Transverse colon (tissue), 4 donors: ENCODE measurements at regions not wholly inside any gene's neighbourhood (a gene's known extent, or its start where the extent isn't known, plus 50 kb on each side); places are given as distances from the start of the nearest gene placed in this dataset.

Experiments
- DNase-seq: peaks from one replicate; pipeline ENCODE4 v3.0.0-alpha.2; 2019
- H3K27ac ChIP-seq, 4 donors: fragments of 200-600 bp; sonication (generic); 2 replicates each; pipeline ENCODE4 v1.5.1; 2016 to 2018; ENCODE audit warnings: inconsistent platforms in 4 of 4
- H3K27me3 ChIP-seq: fragments of 200-600 bp; sonication (generic); 2 replicates; pipeline ENCODE4 v1.5.1; 2017; ENCODE audit warnings: inconsistent platforms
- H3K36me3 ChIP-seq, 4 donors: fragments of 200-600 bp; sonication (generic); 2 replicates each; pipeline ENCODE4 v1.5.1; 2017 to 2019; ENCODE audit warnings: inconsistent platforms in 4 of 4
- H3K4me1 ChIP-seq, 4 donors: fragments of 200-600 bp; sonication (generic); 2 replicates each; pipeline ENCODE4 v1.5.1; 2017 to 2020; ENCODE audit warnings: inconsistent platforms in 4 of 4
- H3K4me3 ChIP-seq, 4 donors: fragments of 200-600 bp; sonication (generic); 1 replicate in 1 of 4; 2 replicates in 3 of 4; pipeline versions ENCODE4 v1.5.1 to v1.6.1; 2017 to 2019; ENCODE audit warnings: inconsistent platforms in 4 of 4
- H3K9me3 ChIP-seq, 2 donors: fragments of 200-600 bp; sonication (generic); 2 replicates each; pipeline ENCODE4 v1.5.1; 2017 to 2019; ENCODE audit warnings: inconsistent platforms in 2 of 2
- CTCF ChIP-seq, 5 experiments: fragments of 200-600 bp in 3 of 5; fragments of 450-650 bp in 2 of 5; sonication (generic) in 3 of 5; IDR thresholded peaks; 1 replicate in 2 of 5; 2 replicates in 3 of 5; pipeline ENCODE4 v1.5.1; 2016 to 2017; ENCODE audit warnings: antibody characterized with exemption in 5 of 5, inconsistent platforms in 3 of 5, mild to moderate bottlenecking in 2 of 5, moderate library complexity in 1 of 5
- EP300 ChIP-seq: sonication (generic); formaldehyde crosslinking; IDR thresholded peaks from one replicate; pipeline ENCODE4 v1.6.1; 2017; ENCODE audit warnings: antibody characterized with exemption, low read depth
- POLR2A ChIP-seq: fragments of 450-650 bp; IDR thresholded peaks from one replicate; pipeline ENCODE4 v1.6.1; 2016; ENCODE audit warnings: antibody characterized with exemption, mild to moderate bottlenecking, moderate library complexity
- POLR2AphosphoS5 ChIP-seq, 3 donors: sonication (generic); formaldehyde crosslinking; IDR thresholded peaks; one replicate each; pipeline ENCODE4 v1.6.1; 2016; ENCODE audit warnings: antibody characterized with exemption in 3 of 3
- WGBS, 2 donors: methylation state at CpG; one replicate each; pipeline ENCODE4 v1.1.5; 2018; ENCODE audit warnings: low coverage in 1 of 2; 5-methylcytosine and 5-hydroxymethylcytosine counted together
- in situ Hi-C, 4 donors: fragments of 200-750 bp; cut with MboI; loops; one replicate each; pipeline versions ENCODE4 v1.15.0 to v1.15.1; 2017; ENCODE audit warnings: low sequenced_read_pairs in 3 of 4, low pct_ligation_motif_present in 1 of 4, low pct_unique_long_range_greater_than_20kb in 1 of 4
- intact Hi-C: fragments of 100-400 bp; cut with DNase I; formaldehyde crosslinking; loops from one replicate; pipeline ENCODE4 v1.15.1; 2023; ENCODE audit warnings: low total_unique reads

- H3K4me3 ChIP-seq, result no peak overlapping the region
- H3K27ac ChIP-seq, result no peak overlapping the region
- H3K9me3 ChIP-seq, result no peaks in the 10 kb centered on the region
- no peaks in the 10 kb centered on the region for H3K36me3 ChIP-seq
- 0 to 63% methylated on average over 1 of the region's 1 CpG for WGBS, 2 donors
- H3K4me1 ChIP-seq, result no peaks in the 10 kb centered on the region
- intact Hi-C loops (no loop called here), in situ Hi-C loops (no loop called here)
- H3K27me3 ChIP-seq, result no peaks in the 10 kb centered on the region
- TF ChIP-seq CTCF (IDR thresholded peaks at IDR 0.05) (no peak), POLR2AphosphoS5 (IDR thresholded peaks at IDR 0.05) (no peak), EP300 (no peak), POLR2A (no peak)
- no peak for DNase-seq
Observed at GRCh38 chr14:65192686-65193085, 90.4 kb upstream of the MAX start.

GRCh38 chr14:65193916-65194590 lies 91.7 kb upstream of the MAX start:
- no peaks in the 10 kb centered on the region for H3K9me3 ChIP-seq

GRCh38 chr14:65195042-65195719 lies 92.9 kb upstream of the MAX start:
- Histone ChIP-seq H3K36me3 (no peaks in the 10 kb centered on the region), H3K4me3 (no peak overlapping the region), H3K27me3 (no peaks in the 10 kb centered on the region), H3K4me1 (no peaks in the 10 kb centered on the region), H3K9me3 (no peaks in the 10 kb centered on the region), H3K27ac (no peak overlapping the region)
- no peak for DNase-seq
- TF ChIP-seq EP300, result no peak
- no peak for TF ChIP-seq CTCF (IDR thresholded peaks at IDR 0.05)
- TF ChIP-seq POLR2AphosphoS5 (IDR thresholded peaks at IDR 0.05), result no peak
- TF ChIP-seq POLR2A, result no peak
- intact Hi-C loops (no loop called here), in situ Hi-C loops (no loop called here)
- 83 to 94% methylated on average over 7 to 9 of the region's 9 CpGs for WGBS, 2 donors

More at GRCh38 chr14:65193916-65194590, 91.7 kb upstream of the MAX start:
- no peak overlapping the region for H3K4me3 ChIP-seq
- intact Hi-C loops (no loop called here), in situ Hi-C loops (no loop called here)
- no peaks in the 10 kb centered on the region for H3K27me3 ChIP-seq
- H3K27ac ChIP-seq, result no peak overlapping the region
- H3K36me3 ChIP-seq, result no peaks in the 10 kb centered on the region
- DNase-seq, result no peak
- WGBS, 2 donors, result 55% methylated on average over 3 of the region's 3 CpGs; no CpG with 5 or more reads in 1 of the 2 donors
- TF ChIP-seq POLR2A (no peak), POLR2AphosphoS5 (IDR thresholded peaks at IDR 0.05) (no peak), CTCF (IDR thresholded peaks at IDR 0.05) (no peak), EP300 (no peak)
- H3K4me1 ChIP-seq, result no peaks in the 10 kb centered on the region

GRCh38 chr14:65198346-65198745 lies 96.0 kb upstream of the MAX start:
- DNase-seq, result no peak

More at GRCh38 chr14:65198346-65198745, 96.0 kb upstream of the MAX start:
- Histone ChIP-seq H3K4me1 (no peaks in the 10 kb centered on the region), H3K27me3 (no peaks in the 10 kb centered on the region), H3K27ac (no peak overlapping the region), H3K9me3 (no peaks in the 10 kb centered on the region), H3K36me3 (no peaks in the 10 kb centered on the region), H3K4me3 (no peak overlapping the region)
- 50% methylated on average over 1 of the region's 1 CpG; no CpG with 5 or more reads in 1 of the 2 donors for WGBS, 2 donors
- in situ Hi-C loops (no loop called here), intact Hi-C loops (no loop called here)
- no peak for TF ChIP-seq CTCF (IDR thresholded peaks at IDR 0.05)
- TF ChIP-seq POLR2AphosphoS5 (IDR thresholded peaks at IDR 0.05), result no peak
- TF ChIP-seq POLR2A, result no peak
- no peak for TF ChIP-seq EP300
